DMS53 (cell line): ENCODE measurements at regions not wholly inside any gene's neighbourhood (a gene's known extent, or its start where the extent isn't known, plus 50 kb on each side); places are given as distances from the start of the nearest gene placed in this dataset.
"Not testable (repeated sequence)": the region's sequence is repeated elsewhere in the genome, so short reads cannot be mapped to it uniquely, and the experiment has no call there.

Source experiments
- DNase-seq: peaks from one replicate; lab custom pipeline; 2025; lab: John Stamatoyannopoulos, UW

DNA sequence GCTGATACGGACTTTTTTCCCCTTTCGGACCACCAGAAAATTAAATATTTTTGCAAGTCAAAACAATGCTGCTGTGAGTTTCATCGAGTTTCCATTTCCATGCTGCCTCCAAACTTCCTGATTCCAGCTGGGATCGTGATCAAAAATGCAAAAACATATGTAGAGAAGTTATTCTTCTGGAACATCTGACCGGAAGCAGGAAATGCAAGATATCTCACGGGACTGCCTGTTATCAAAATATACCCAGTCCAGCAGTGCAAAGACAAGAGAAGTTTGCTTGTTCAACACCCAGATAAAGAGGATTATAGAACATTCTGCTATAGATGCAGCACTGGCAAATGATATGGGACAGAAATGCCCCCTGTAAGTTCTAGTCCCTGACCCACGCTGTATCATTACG lies 726.7 kb upstream of the NR2F2 start:
- DNase-seq: no peak

DNA sequence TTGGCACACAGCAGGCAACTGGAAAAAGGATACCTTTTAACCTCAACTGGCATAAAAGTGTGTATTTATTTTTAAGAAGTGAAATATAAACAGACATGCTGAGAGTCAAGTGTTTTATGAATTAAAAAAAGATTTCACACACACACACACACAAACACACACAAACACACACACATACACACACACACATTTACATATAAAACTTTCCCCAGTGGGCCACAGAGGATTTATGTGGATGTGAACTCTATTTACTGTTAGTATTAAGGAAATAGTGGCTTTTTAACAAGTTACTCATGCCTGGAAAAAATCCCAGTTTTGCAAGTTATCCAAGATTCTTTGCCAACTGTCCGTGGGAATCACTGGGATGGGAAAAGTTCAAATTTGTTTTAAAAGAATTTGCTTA lies 725.9 kb upstream of the NR2F2 start:
- no peak for DNase-seq

GRCh38 chr15:95605098-95605497 lies 725.4 kb upstream of the NR2F2 start:
- no peak for DNase-seq

GRCh38 chr15:95606551-95606950 lies 723.9 kb upstream of the NR2F2 start:
- no peak for DNase-seq

DNA sequence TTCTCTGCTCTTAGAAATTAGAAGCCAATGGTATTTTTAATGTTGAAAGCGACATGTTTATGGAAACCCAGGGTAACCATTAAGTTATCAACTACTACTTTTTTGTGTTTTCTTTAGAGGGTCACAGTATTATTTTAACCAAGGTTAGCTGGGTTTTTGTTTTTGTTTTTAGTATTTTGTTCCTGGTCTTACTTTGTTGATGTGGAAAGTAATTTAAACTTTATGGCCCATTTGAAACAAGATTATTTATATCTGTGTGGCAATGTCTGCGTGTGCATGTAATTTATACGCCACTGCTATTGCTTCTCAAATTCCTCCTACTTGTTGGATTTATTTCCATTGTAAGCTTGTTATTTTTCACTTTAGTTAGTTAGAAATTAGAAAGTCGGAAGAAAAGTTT lies 722.1 kb upstream of the NR2F2 start:
- no peak for DNase-seq

DNA sequence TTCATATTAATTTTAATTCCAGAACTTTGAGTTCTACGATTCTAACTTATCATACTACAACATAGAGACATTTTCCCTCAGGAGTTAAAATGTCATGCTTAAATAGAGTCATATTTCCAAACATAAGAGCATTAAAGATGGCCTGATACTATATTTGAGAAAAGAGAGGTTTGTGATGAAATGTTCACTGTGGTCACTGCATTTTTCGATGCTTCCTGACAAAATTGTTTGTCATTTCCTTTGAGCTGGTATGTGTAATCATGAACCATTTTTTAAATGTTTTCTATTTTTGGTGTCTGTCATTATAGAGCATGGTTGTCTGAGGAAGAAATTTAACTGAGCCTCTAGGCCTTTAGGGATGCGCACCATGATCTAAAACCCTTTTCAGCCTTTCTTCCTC lies 721.4 kb upstream of the NR2F2 start:
- DNase-seq: no peak

DNA sequence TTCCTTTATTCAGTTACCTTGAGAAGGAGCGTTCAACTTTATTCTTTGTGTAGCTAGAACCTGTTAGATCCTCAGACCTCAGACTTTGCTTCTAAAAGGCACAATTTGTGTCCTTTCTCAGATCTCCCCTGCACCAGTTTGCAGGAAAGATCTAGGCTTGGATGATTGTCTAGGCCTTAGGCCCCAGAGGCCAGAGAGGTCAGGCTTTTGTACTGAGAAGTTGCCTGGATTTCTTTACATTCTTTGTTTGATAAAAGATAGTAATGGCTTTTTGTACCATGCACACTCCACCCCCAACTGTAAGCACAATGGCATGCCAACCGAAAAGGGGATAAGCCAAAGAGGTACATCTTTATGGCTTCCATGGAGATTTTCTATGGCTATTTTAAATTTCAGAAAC lies 719.6 kb upstream of the NR2F2 start:
- DNase-seq: no peak

DNA sequence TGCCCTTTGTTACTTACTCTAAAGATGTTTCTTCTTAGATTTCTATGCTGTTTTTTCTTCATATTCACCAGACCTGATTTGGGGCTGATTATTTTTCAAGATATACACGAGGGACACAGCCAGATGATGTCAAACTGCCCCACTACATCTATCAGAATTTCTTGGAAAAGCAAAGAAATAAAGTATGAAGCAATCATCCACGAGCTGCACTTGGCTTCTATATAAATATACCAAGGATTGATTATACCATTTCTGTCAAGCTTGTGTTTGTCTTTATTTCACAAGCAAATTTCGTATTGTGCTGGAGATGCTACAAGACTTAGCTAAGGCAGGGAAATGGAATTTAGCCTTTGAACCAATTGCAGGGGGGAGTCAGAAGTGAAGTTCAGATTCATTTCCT lies 715.1 kb upstream of the NR2F2 start:
- DNase-seq: no peak

GRCh38 chr15:95616306-95616705 lies 714.2 kb upstream of the NR2F2 start:
- no peak for DNase-seq

DNA sequence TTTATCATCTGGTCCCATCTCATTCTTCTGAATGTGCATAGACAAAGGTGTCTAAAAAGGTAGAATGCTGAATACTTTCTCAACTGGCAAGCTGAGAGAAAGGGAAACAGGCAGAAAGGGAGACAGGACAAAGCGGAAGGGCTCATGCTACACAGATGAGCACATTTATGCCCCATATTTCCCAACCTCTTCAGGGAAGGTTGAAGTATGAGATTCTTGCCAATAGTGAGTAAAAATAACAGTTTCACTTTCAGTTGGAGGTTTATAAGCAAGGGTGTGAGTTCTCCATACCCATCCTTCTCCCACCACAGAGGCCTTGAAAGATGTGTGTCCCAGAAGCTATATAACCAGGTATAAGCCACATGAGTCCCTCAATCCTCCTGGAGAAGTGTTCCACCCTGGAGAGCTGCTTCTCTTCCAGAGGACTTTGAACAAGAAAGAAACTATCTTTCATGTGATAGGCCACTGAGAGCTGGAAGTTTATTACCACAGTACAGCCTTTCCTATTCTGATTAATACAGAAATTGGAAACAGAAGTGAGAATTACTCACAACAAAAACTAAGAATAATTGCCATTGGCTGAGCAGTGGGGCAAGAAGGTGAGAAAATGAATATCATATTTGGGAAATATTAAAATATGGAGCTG lies 709.4 kb upstream of the NR2F2 start:
- no peak for DNase-seq

- no peak for DNase-seq
Measured at GRCh38 chr15:95622843-95623242, 707.7 kb upstream of the NR2F2 start.

GRCh38 chr15:95624100-95624499 lies 706.4 kb upstream of the NR2F2 start:
- DNase-seq: no peak

DNA sequence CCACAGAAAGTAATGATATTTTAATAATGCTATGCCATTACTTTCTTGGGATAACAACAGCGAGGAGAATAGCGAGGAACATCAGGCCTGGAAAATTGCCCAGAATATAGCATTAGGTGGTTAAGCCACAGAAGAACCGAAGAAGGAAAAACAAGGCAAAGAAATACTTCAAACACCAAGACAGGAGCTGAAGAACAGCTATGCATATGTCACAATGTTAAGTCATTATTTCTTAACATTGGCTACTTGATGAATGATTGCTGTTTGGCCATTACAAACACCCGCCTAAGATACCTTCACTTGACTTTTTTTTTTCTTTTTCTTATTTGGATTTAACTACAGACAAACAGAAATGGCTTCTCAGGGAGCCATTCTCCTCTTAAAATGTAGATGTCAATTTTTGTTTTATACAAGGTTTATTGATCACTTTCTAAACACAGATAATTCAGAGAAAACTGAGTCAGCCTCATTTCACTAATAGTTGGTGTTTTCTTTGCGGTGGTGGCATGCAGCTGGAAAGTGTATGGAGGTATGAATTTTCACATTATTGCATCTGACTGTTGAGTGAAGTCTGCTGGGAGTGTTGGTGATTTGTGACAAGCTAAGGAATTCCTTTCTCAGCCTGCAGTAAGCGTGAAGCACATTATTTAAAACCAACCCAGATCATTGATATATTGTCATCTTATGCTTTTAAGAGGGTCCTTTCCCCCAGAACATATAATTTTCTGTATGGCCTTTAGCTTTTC lies 705.7 kb upstream of the NR2F2 start:
- no peak for DNase-seq

DNA sequence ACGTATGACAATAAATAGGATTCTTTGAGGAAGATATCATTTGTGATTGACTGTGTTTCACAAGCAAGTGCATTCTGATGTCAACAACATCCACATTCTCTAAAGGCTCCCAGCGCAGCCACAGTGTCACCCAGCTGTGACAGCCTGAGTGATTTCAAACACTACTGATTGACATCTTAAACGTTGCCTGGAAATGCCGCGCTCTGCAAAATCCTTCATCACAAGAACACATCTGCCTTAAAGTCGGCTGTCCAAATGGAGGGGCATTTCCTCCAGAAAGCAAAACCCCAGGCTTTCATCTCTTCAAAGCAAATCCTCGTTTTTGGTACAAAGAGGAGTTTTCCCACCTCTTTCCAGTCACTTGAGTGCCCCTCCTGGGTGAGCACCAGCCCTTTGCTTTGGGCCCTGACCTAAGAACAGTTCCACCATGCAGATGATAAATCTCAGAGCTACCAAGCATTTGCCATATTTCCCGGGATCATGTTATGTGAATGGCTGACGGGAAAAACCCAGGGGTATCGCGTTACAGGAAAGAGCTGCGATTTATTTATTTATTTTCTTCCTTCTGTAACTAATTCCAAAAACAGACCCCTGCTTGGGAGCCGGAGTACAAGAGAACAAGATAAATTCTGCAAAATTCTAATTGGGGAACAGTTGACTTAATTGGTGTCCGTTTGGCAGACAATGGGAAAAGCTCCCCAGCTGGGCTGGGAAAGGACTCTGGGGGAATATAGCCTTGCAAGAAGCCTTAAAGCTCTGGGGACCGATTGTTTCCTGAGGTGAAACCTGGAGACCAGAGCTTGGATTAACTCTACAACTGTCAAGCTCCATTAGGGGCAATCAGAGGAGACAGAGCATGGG lies 703.8 kb upstream of the NR2F2 start:
- no peak for DNase-seq

DNA sequence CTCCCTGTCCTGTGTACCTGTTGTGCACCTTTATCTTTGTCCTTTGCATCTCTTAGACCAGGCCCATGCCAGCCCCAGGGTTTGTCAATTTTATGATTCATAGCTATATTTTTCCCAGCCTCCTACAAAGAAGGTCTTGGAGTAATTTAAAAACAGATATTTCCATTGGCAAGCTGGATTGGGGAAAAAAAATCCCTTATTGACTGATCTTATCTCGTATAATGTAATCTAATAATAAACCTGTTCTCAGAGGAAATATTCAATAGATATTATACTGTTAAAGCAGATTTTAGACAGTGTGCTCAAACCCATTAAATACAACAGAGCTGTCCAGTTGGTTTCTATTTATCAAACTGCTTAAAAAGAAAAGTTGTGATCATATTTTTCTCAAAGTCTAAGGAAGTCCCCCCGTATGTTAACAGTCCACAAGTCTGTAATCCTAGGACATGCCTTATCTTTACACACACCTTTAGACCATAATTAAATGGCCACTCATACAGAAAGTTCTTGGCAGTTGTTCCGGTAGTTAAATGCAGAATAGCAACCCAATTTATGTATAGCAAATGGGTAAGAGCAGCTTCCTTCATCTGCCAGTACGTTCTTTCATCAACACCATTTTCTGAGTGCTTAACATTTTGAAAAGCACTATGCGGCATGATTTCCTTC lies 700.9 kb upstream of the NR2F2 start:
- no peak for DNase-seq

GRCh38 chr15:95630683-95631082 lies 699.8 kb upstream of the NR2F2 start:
- DNase-seq: no peak

DNA sequence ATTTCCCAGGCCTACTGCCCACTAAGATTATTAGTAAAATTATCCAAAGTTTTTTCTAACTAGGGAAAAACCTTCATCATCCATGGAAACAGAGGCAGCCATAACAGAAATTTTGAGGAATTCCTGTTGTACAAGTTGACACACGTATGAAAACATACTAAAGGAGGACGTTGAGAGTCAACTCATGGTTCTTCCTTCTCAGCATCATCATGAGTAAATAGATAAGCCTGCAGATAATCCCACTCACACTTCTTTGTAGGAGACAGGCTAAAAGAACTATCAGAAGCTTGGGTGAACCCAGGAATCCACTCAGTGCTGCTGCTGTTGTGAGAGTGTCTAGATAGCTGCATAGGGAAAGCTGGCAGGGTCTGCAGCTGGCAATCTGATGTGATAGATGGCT lies 694.8 kb upstream of the NR2F2 start:
- DNase-seq: no peak

DNA sequence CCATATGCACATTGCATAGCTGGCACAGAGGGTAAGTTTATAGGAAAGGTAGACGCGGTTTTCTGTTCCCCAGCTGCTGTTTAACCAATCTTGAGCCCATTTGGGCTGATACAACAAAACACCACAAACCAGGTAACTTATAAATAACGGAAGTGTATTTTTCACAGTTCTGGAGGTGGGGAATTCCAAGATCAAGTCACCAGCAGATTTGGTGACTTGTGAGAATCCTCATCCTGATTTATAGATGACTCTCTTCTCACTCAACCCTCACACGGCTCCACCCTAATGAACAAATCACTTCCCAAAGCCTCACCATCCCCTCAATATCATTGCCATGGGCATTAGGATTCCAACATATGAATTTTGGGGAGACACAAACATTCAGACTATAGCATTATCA lies 694.4 kb upstream of the NR2F2 start:
- DNase-seq: no peak

DNA sequence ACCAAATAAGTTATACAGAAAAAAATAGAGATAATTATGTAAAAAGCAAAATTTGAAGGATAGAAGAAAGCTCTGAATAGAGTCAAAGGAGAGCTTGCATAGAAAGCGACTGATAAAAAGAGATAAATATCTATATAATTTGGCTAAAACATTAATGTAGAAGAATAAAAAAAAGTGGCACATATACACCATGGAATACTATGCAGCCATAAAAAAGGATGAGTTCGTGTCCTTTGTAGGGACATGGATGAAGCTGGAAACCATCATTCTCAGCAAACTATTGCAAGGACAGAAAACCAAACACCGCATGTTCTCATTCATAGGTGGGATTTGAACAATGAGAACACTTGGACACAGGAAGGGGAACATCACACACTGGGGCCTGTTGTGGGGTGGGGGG lies 693.3 kb upstream of the NR2F2 start:
- DNase-seq: not testable (repeated sequence)

DNA sequence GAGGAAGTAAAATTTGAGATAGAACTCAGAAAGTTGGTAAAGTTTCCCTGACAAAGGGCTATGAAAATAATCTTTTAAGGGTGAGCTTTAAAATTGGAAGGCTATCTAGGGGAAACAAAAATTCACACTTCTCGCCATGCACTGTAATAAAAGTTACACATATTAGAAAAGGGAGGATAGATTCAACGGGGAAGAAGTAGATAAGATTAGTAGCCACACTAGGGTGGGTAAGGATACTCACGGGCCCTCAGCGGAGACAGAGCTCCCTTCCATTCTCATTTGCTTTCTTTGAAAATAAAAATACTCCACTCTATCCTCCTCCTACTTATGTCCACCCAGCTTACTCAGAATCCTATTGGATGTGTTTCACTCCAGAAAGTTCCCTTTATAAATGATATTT lies 691.3 kb upstream of the NR2F2 start:
- no peak for DNase-seq

DNA sequence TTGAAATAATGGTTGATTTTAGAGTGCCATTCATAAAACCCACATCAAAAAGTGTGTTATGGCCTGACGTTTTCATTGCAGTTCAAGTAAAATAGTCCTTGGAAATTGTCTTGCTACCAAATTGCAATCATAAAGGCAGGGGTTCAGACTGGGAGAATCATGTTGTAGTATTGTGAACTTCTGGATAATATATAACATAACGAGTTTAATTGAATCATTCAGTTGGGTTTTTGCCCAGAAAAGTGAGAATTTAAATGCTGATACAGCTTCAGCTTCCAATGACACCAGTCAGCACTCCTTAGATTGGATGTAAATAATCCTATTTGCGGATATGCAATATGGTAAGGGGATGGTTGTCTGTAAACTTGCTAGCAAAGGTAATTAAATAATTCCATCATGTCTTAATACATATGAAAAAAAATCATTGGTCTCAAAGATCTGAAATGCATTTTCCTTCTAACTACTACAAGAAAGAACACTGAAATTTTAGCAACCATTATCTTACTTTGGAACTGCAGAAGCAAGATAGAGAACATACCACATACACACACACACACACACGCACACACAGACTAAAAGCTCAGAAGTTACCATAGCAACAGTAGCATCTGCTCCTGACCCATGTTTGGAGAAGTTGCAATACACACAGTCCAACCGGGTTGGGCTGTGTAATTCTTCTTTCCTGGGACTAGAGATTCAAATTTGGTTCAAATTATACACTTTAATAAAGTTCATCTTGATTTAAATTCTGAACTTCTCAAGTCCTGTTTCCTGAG lies 686.2 kb upstream of the NR2F2 start:
- no peak for DNase-seq
